NCI-H69 (cell line): ENCODE measurements at regions not wholly inside any gene's neighbourhood (a gene's known extent, or its start where the extent isn't known, plus 50 kb on each side); places are given as distances from the start of the nearest gene placed in this dataset.
"Not testable (repeated sequence)": the region's sequence is repeated elsewhere in the genome, so short reads cannot be mapped to it uniquely, and the experiment has no call there.

Experiments
- DNase-seq: peaks from one replicate; lab custom pipeline; 2025; lab: John Stamatoyannopoulos, UW

- DNase-seq, result no peak
These were observed 54.4 kb upstream of the MSH6 start for GRCh38 chr2:47728551-47728950.

- no peak for DNase-seq
These were observed 55.0 kb upstream of the MSH6 start for GRCh38 chr2:47727956-47728355.

GRCh38 chr2:47726978-47727377 is 56.0 kb upstream of the MSH6 start:
- not testable (repeated sequence) for DNase-seq

GRCh38 chr2:47725808-47726207 is 57.1 kb upstream of the MSH6 start:
- DNase-seq, result no peak

- no peak for DNase-seq
These were observed 58.5 kb upstream of the MSH6 start for GRCh38 chr2:47724221-47724981.

- DNase-seq, result no peak
These were observed 61.6 kb upstream of the MSH6 start for GRCh38 chr2:47721296-47721695.

GRCh38 chr2:47720559-47720958 is 62.4 kb upstream of the MSH6 start:
- DNase-seq, result no peak

- DNase-seq, result no peak
These were observed 62.9 kb upstream of the MSH6 start for GRCh38 chr2:47720036-47720435.

- no peak for DNase-seq
These were observed 63.8 kb upstream of the MSH6 start for GRCh38 chr2:47719099-47719498.

- DNase-seq, result not testable (repeated sequence)
These were observed 66.6 kb upstream of the MSH6 start for GRCh38 chr2:47716307-47716706.

- DNase-seq, result no peak
These were observed 67.4 kb upstream of the MSH6 start for GRCh38 chr2:47715552-47715951.

- no peak for DNase-seq
These were observed 74.0 kb upstream of the MSH6 start for GRCh38 chr2:47708801-47709499.

- DNase-seq, result no peak
These were observed 78.7 kb upstream of the MSH6 start for GRCh38 chr2:47704287-47704686.

- no peak for DNase-seq
These were observed 83.3 kb upstream of the MSH6 start for GRCh38 chr2:47699533-47700215.

GRCh38 chr2:47698436-47698972 is 84.4 kb upstream of the MSH6 start:
- DNase-seq, result not testable (repeated sequence)

GRCh38 chr2:47697681-47698435 is 85.1 kb upstream of the MSH6 start:
- DNase-seq, result not testable (repeated sequence)

- no peak for DNase-seq
These were observed 85.8 kb upstream of the MSH6 start for GRCh38 chr2:47697000-47697601.

GRCh38 chr2:47696478-47696831 is 86.5 kb upstream of the MSH6 start:
- DNase-seq, result no peak

- no peak for DNase-seq
These were observed 87.0 kb upstream of the MSH6 start for GRCh38 chr2:47695800-47696477.

GRCh38 chr2:47694451-47694850 is 88.5 kb upstream of the MSH6 start:
- DNase-seq, result not testable (repeated sequence)

- not testable (repeated sequence) for DNase-seq
These were observed 92.1 kb upstream of the MSH6 start for GRCh38 chr2:47690706-47691325.
